ENCODE measurements at regions not wholly inside any gene's neighbourhood (a gene's known extent, or its start where the extent isn't known, plus 50 kb on each side); places are given as distances from the start of the nearest gene placed in this dataset.

DNA sequence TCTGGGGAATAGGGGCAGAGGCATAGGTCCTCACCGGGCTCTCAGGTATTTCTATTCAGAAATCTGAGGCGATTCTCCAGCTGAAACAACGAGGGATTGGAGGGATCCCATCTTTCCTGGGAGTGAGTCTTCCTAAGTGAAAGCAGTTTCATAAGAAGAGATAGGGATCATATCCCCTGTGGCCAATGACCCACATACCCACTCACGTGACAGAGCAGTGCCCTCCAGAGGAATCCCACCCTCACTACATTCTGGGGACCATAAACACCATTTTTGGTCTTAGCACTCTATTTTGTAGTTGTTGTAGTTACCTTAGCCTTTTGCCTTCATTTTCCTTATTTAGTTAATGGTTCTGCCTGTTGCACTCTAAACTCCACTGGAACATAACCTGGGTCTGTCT, 121.1 kb downstream of the GPR63 start:
- intact Hi-C loops (cut with micrococcal nuclease): no loop called here
- Histone ChIP-seq H3K79me2 (ENCODE audit: control insufficient read depth, insufficient read depth, low read length) (no peaks in the 10 kb centered on the region), H2AFZ (ENCODE audit: low read depth, low read length) (no peak overlapping the region), H4K20me1 (replicated peaks; ENCODE audit: control insufficient read depth, extremely low read depth, insufficient read depth, low read length) (no peaks in the 10 kb centered on the region), H3K9me1 (replicated peaks; ENCODE audit: control insufficient read depth, extremely low read depth, insufficient read depth, low read length) (no peaks in the 10 kb centered on the region), H3K36me3 (ENCODE audit: control insufficient read depth in 2 of 2, extremely low read depth in 1 of 2, insufficient read depth in 2 of 2, low read length in 2 of 2) (no peaks in the 10 kb centered on the region), H3K27me3 (ENCODE audit: control insufficient read depth in 2 of 2, insufficient read depth in 2 of 2, low read length in 2 of 2) (no peaks in the 10 kb centered on the region), H3K27ac (ENCODE audit: insufficient read depth, low read depth, low read length) (no peak overlapping the region), H3K9ac (replicated peaks; ENCODE audit: extremely low read depth, insufficient read depth, low read length) (no peak overlapping the region), H3K4me1 (ENCODE audit: control insufficient read depth, extremely low read depth, insufficient read depth, low read length) (no peaks in the 10 kb centered on the region), H3K4me3 (replicated peaks in 1 of 3; ENCODE audit: insufficient read depth in 1 of 3, low read depth in 1 of 3, low read length in 3 of 3) (no peak overlapping the region), H3K4me2 (ENCODE audit: insufficient read depth, low read length) (no peak overlapping the region), H3K9me3 (replicated peaks; ENCODE audit: control insufficient read depth, insufficient read depth, low read length) (no peaks in the 10 kb centered on the region)
- BruUV-seq (replicated peaks): no TSS peak
- DNase-seq (ENCODE audit: low read depth, low spot score) (no peak), FAIRE-seq (no peak)
- ChIA-PET CTCF (no interaction called here), POLR2A (no interaction called here)
- TF ChIP-seq GATA2 (IDR thresholded peaks at IDR 0.05; ENCODE audit: insufficient read depth, insufficient read length, low read depth, low read length) (no peak), FOS (IDR thresholded peaks at IDR 0.05; ENCODE audit: borderline replicate concordance, insufficient read depth, low read length) (no peak), POLR2A (IDR thresholded peaks at IDR 0.05; ENCODE audit: low read depth, low read length) (no peak), JUN (IDR thresholded peaks at IDR 0.05; ENCODE audit: borderline replicate concordance, insufficient read depth, insufficient read length, low read depth) (no peak), EZH2 (IDR thresholded peaks at IDR 0.05; ENCODE audit: borderline replicate concordance, low read depth, low read length, severe bottlenecking) (no peak), POLR2AphosphoS5 (IDR thresholded peaks at IDR 0.05; ENCODE audit: insufficient read depth, low read depth, low read length) (no peak), MYC (IDR thresholded peaks at IDR 0.05; ENCODE audit: low read depth, low read length) (no peak)
- TF ChIP-seq, protein P1, sequence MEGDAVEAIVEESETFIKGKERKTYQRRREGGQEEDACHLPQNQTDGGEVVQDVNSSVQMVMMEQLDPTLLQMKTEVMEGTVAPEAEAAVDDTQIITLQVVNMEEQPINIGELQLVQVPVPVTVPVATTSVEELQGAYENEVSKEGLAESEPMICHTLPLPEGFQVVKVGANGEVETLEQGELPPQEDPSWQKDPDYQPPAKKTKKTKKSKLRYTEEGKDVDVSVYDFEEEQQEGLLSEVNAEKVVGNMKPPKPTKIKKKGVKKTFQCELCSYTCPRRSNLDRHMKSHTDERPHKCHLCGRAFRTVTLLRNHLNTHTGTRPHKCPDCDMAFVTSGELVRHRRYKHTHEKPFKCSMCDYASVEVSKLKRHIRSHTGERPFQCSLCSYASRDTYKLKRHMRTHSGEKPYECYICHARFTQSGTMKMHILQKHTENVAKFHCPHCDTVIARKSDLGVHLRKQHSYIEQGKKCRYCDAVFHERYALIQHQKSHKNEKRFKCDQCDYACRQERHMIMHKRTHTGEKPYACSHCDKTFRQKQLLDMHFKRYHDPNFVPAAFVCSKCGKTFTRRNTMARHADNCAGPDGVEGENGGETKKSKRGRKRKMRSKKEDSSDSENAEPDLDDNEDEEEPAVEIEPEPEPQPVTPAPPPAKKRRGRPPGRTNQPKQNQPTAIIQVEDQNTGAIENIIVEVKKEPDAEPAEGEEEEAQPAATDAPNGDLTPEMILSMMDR (IDR thresholded peaks at IDR 0.05; ENCODE audit: extremely low read depth in 1 of 2, insufficient read depth in 1 of 2, low read depth in 1 of 2, low read length in 2 of 2): no peak
- TF ChIP-seq, protein P2, sequence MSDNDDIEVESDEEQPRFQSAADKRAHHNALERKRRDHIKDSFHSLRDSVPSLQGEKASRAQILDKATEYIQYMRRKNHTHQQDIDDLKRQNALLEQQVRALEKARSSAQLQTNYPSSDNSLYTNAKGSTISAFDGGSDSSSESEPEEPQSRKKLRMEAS (IDR thresholded peaks at IDR 0.05; ENCODE audit: insufficient read depth, insufficient read length): no peak
- dilution Hi-C loops (cut with MboI; ENCODE audit: extremely low pct_ligation_motif_present, low sequenced_read_pairs): no loop called here

All from endothelial cell of umbilical vein (primary cell).